Heart left ventricle (tissue), 16 donors: ENCODE measurements at regions not wholly inside any gene's neighbourhood (a gene's known extent, or its start where the extent isn't known, plus 50 kb on each side); places are given as distances from the start of the nearest gene placed in this dataset.

Source experiments
- ATAC-seq, 4 donors: fragments of 200-7000 bp; cut with Tn5 transposase; one replicate each; pipeline ENCODE4 v1.9.1; 2020 to 2022; ENCODE audit warnings: moderate library complexity in 4 of 4, mild to moderate bottlenecking in 3 of 4, moderate number of reproducible peaks in 1 of 4
- DNase-seq, 5 donors: peaks; one replicate each; pipeline ENCODE4 v3.0.0-alpha.2; 2020
- H3K27ac ChIP-seq, 12 donors: fragments of 200-600 bp; sonication (generic) in 4 of 12; one replicate each; pipeline versions ENCODE4 v1.5.0 to v1.8.0; 2016 to 2022; ENCODE audit warnings: mild to moderate bottlenecking in 2 of 12
- H3K27me3 ChIP-seq, 9 donors: fragments of 200-600 bp; sonication (generic) in 2 of 9; one replicate each; pipeline versions ENCODE4 v1.5.1 to v1.8.0; 2016 to 2022; ENCODE audit warnings: mild to moderate bottlenecking in 3 of 9
- H3K36me3 ChIP-seq, 9 donors: fragments of 200-600 bp; sonication (generic) in 2 of 9; one replicate each; pipeline versions ENCODE4 v1.5.0 to v1.8.0; 2018 to 2022; ENCODE audit warnings: mild to moderate bottlenecking in 2 of 9
- H3K4me1 ChIP-seq, 12 donors: fragments of 200-600 bp; sonication (generic) in 4 of 12; one replicate each; pipeline versions ENCODE4 v1.5.0 to v1.8.0; 2016 to 2022; ENCODE audit warnings: mild to moderate bottlenecking in 3 of 12
- H3K4me3 ChIP-seq, 12 donors: fragments of 200-600 bp; sonication (generic) in 4 of 12; one replicate each; pipeline versions ENCODE4 v1.5.0 to v1.8.0; 2017 to 2022; ENCODE audit warnings: mild to moderate bottlenecking in 9 of 12, moderate library complexity in 4 of 12
- H3K9me3 ChIP-seq, 12 donors: fragments of 200-600 bp; sonication (generic) in 4 of 12; one replicate each; pipeline versions ENCODE4 v1.5.0 to v1.8.0; 2016 to 2022; ENCODE audit warnings: mild to moderate bottlenecking in 1 of 12
- POLR2A ChIP-seq, 2 donors: fragments of 450-650 bp; IDR thresholded peaks; one replicate each; pipeline ENCODE4 v1.6.1; 2017; ENCODE audit warnings: antibody characterized with exemption in 2 of 2, mild to moderate bottlenecking in 2 of 2, moderate library complexity in 2 of 2
- WGBS, 4 donors: extraction: QIAGEN DNeasy Blood & Tissue Kit in 2 of 4; methylation state at CpG; one replicate each; pipeline versions ENCODE4 v1.1.5 to v1.1.7; 2013 to 2018; 5-methylcytosine and 5-hydroxymethylcytosine counted together
- intact Hi-C, 10 donors: fragments of 100-400 bp; cut with DNase I; formaldehyde crosslinking; loops; one replicate each; pipeline versions ENCODE4 v1.11.1 to v1.14.2; 2022
- TF ChIP-seq, protein P1 (sequence below), 12 donors: fragments of 200-600 bp; sonication (generic) in 4 of 12; IDR thresholded peaks; one replicate each; pipeline versions ENCODE4 v1.5.0 to v1.8.0; 2018 to 2022; ENCODE audit warnings: antibody characterized with exemption in 12 of 12, mild to moderate bottlenecking in 5 of 12
- donor health status: ischemic (EF 13 %, LVEDD 7.1; RV severe dilation, severe dysfunction).
- donor health status: healthy with polysubstance abuse.
- donor health status: DM: no; HTN: yes; CAD: no.
- donor health status: DM: no; HTN: no; CAD: no.
- donor health status: ischemic (EF 25% LVEDD 6.9; RV normal size, moderate dysfunction).
- donor health status: ischemic (EF 25% LVEDD 5.7; RV mildly dilated, moderate dysfunction).
- donor health status: healthy.
- donor health status: DM: yes; HTN: yes; CAD: no.
- donor health status: ischemic (EF 35%, LVEDD 5.7; RV mildly dilated, moderate dysfunction).
- donor health status: nonischemic (EF 11% LVEDD 7.7; RV severe dilation, severe dysfunction).
- donor health status: DM: yes; HTN: yes; CAD: no.
- donor health status: PGD.
- donor health status: ischemic (EF 29% LVEDD 5.4; RV normal size, mild dysfunction).
- donor health status: nonischemic (EF 23%, LVEDD 6.1; RV moderate dilation, normal function).

DNA sequence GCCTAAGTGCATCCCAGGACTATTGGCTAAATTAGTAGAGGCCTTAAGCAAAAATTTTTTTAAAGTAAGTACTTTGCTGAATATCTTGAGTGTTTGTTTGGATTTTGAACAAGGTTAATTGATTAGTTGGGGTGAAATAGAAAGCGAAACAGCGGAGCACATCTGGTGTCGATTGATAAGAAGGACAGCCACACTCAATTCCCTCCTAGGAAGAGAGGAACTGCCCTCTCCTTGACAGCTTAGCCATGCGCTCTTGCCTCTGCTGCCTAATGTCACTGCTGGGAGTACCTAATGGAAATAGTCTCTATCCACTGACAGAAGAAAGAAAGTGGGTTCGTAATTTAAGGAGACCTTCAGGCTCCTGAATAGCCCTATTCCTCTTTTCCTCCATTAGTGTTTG lies 943.6 kb downstream of the DIPK2A start:
- ATAC-seq (no peak), DNase-seq (no peak)
- 44 to 67% (median 60%) methylated on average over 5 of the region's 5 CpGs for WGBS, 4 donors
- Histone ChIP-seq H3K27ac (no peak overlapping the region), H3K27me3 (no peaks in the 10 kb centered on the region), H3K4me3 (no peak overlapping the region), H3K36me3 (no peaks in the 10 kb centered on the region), H3K4me1 (no peaks in the 10 kb centered on the region), H3K9me3 (peaks cover 0 to 5% (median 0%) of the 10 kb centered on the region in 12 donors)
- intact Hi-C loops, result no loop called here
- TF ChIP-seq POLR2A (IDR thresholded peaks at IDR 0.05), result no peak
- TF ChIP-seq, protein P1, sequence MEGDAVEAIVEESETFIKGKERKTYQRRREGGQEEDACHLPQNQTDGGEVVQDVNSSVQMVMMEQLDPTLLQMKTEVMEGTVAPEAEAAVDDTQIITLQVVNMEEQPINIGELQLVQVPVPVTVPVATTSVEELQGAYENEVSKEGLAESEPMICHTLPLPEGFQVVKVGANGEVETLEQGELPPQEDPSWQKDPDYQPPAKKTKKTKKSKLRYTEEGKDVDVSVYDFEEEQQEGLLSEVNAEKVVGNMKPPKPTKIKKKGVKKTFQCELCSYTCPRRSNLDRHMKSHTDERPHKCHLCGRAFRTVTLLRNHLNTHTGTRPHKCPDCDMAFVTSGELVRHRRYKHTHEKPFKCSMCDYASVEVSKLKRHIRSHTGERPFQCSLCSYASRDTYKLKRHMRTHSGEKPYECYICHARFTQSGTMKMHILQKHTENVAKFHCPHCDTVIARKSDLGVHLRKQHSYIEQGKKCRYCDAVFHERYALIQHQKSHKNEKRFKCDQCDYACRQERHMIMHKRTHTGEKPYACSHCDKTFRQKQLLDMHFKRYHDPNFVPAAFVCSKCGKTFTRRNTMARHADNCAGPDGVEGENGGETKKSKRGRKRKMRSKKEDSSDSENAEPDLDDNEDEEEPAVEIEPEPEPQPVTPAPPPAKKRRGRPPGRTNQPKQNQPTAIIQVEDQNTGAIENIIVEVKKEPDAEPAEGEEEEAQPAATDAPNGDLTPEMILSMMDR (IDR thresholded peaks at IDR 0.05), result no peak

DNA sequence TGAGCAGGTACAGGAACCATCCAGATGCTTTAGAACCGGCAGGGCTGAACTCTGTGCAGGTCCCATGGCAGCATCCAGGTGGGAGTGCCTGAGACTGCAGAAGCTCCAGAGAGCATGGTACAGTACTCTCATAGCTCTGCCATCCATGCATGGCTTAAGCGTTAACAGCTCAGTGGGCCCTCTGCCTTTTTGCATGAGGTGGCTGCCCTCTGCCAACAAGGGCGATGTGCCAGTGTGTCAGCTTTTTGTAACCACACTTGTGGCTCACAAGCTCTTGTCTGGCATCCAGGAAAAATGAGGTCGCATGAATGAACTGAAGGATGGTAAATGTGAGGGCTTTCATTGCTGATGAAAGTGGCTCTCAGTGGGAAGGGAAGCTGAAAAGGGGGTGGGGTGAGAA lies 950.1 kb downstream of the DIPK2A start:
- intact Hi-C loops, result no loop called here
- peak in 1 of 4 donors; percentile 38 for ATAC-seq

DNA sequence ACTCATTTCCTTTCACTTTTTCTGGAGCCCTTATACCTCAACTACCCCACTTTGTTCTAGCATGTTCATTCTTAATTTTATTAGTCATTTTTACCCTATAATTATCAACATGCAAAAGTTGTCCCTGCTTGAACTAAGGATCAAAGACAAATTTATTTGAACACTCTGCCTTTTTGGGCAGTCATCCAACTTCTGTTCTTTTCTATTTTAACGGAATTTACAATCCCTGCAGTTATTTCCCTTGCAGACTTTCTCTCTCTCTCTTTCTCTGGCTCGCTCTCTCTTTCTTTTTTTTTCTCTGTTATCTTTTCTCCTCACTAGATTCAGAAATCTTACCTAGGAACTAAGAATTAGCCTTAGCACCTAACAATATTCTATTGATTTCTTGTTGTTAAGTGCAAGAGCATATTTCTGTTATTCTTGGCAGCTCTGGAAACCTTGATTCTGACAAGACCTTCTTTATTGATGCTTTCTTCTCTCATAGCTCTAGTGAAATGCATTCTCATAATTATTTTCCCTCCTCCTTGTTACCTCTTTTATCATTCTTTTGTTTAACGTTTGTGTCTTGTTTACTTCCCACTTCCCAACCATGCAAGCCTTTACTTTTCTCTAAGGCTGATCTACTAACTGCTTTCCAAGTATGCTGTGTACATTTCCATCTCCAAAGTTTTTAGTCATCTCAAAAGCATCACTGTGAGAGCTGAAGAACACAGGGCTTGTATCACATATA lies 951.6 kb downstream of the DIPK2A start:
- H3K4me1 ChIP-seq, result no peaks in the 10 kb centered on the region
- no peaks in the 10 kb centered on the region for H3K9me3 ChIP-seq
- H3K36me3 ChIP-seq, result no peaks in the 10 kb centered on the region
- no peak for DNase-seq
- no peak for TF ChIP-seq POLR2A (IDR thresholded peaks at IDR 0.05)
- ATAC-seq, result no peak
- no peak overlapping the region for H3K4me3 ChIP-seq
- H3K27me3 ChIP-seq, result no peaks in the 10 kb centered on the region
- intact Hi-C loops, result no loop called here
- no peak overlapping the region for H3K27ac ChIP-seq
- 35 to 49% (median 46%) methylated on average over 3 of the region's 3 CpGs for WGBS, 4 donors

More for the DNA sequence above, 950.1 kb downstream of the DIPK2A start:
- no peaks in the 10 kb centered on the region for H3K36me3 ChIP-seq
- no peaks in the 10 kb centered on the region for H3K4me1 ChIP-seq
- no peak for DNase-seq
- 72 to 88% (median 77%) methylated on average over 4 of the region's 4 CpGs for WGBS, 4 donors
- TF ChIP-seq, protein P1 (IDR thresholded peaks at IDR 0.05), result no peak
- TF ChIP-seq POLR2A (IDR thresholded peaks at IDR 0.05), result no peak
- no peaks in the 10 kb centered on the region for H3K27me3 ChIP-seq
- no peaks in the 10 kb centered on the region for H3K9me3 ChIP-seq
- H3K27ac ChIP-seq, result no peak overlapping the region
- no peak overlapping the region for H3K4me3 ChIP-seq

DNA sequence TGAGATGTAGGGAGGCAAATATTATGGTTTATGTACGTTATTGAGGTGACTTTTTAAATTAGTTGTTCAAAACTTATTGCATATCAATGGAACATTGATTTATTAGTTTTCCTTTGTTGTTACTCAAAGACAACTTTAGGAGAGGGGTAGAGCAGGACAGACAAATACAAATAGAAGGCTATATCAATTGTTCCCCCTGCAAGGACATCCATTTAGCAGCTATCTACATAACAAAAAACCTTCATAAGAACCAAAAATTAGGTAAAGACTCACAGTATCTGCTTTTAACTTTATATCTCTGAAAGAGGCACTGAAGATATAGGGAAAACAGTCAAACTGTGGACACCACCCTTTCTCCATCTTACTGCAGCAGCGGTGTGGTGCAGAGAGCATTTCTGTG lies 958.8 kb downstream of the DIPK2A start:
- no peak overlapping the region for H3K27ac ChIP-seq
- H3K9me3 ChIP-seq, result peaks cover 0 to 16% (median 0%) of the 10 kb centered on the region in 12 donors
- no peaks in the 10 kb centered on the region for H3K4me1 ChIP-seq
- no peak overlapping the region for H3K4me3 ChIP-seq
- intact Hi-C loops, result no loop called here
- 85 to 91% (median 88%) methylated on average over 2 of the region's 2 CpGs for WGBS, 4 donors
- no peaks in the 10 kb centered on the region for H3K27me3 ChIP-seq
- H3K36me3 ChIP-seq, result no peaks in the 10 kb centered on the region
- ATAC-seq (no peak), DNase-seq (no peak)
- no peak for TF ChIP-seq POLR2A (IDR thresholded peaks at IDR 0.05)
- TF ChIP-seq, protein P1 (IDR thresholded peaks at IDR 0.05), result no peak

DNA sequence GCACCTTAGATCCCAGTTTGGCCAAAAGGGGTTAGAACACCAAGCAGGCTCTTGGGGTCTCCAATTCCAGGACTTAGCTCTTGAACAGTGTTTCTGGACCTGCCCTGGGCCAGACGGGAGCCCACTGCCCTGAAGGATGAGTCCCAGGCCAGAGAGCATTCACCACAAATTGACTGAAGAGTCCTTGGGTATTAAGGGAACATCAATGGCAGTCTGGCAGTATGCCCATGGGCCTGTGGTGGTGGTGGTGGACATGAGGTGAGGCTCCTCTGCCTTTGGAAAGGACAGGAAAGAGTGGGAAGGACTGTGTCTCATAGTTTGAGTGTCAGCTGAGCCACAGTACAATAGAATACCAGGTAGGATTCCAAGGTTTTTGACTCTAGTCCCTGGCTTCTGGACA lies 960.0 kb downstream of the DIPK2A start:
- Histone ChIP-seq H3K36me3 (no peaks in the 10 kb centered on the region), H3K4me3 (no peak overlapping the region), H3K4me1 (no peaks in the 10 kb centered on the region), H3K27ac (no peak overlapping the region), H3K9me3 (peaks cover 0 to 26% (median 2%) of the 10 kb centered on the region in 12 donors), H3K27me3 (no peaks in the 10 kb centered on the region)
- no peak for TF ChIP-seq POLR2A (IDR thresholded peaks at IDR 0.05)
- TF ChIP-seq, protein P1 (IDR thresholded peaks at IDR 0.05), result no peak
- intact Hi-C loops, result no loop called here
- 80 to 88% (median 84%) methylated on average over 1 of the region's 1 CpG for WGBS, 4 donors
- DNase-seq (no peak), ATAC-seq (no peak)
